Astrocyte (in vitro differentiated cells and primary cell): ENCODE measurements at regions not wholly inside any gene's neighbourhood (a gene's known extent, or its start where the extent isn't known, plus 50 kb on each side); places are given as distances from the start of the nearest gene placed in this dataset.

Experiments used
- EZH2 ChIP-seq: IDR thresholded peaks from 2 replicates; pipeline ENCODE4 v1.6.1; 2012; ENCODE audit warnings: mild to moderate bottlenecking, low read length, inconsistent platforms; ENCODE audit not compliant: insufficient read depth
- TF ChIP-seq, protein P1 (sequence below): IDR thresholded peaks from 2 replicates; pipeline ENCODE4 v1.5.1; 2011; ENCODE audit warnings: low read depth, mild to moderate bottlenecking, inconsistent platforms, low read length, moderate library complexity; ENCODE audit not compliant: insufficient read depth

GRCh38 chr5:165538065-165538464 is 2032.6 kb downstream of the MAT2B start:
- TF ChIP-seq, protein P1, sequence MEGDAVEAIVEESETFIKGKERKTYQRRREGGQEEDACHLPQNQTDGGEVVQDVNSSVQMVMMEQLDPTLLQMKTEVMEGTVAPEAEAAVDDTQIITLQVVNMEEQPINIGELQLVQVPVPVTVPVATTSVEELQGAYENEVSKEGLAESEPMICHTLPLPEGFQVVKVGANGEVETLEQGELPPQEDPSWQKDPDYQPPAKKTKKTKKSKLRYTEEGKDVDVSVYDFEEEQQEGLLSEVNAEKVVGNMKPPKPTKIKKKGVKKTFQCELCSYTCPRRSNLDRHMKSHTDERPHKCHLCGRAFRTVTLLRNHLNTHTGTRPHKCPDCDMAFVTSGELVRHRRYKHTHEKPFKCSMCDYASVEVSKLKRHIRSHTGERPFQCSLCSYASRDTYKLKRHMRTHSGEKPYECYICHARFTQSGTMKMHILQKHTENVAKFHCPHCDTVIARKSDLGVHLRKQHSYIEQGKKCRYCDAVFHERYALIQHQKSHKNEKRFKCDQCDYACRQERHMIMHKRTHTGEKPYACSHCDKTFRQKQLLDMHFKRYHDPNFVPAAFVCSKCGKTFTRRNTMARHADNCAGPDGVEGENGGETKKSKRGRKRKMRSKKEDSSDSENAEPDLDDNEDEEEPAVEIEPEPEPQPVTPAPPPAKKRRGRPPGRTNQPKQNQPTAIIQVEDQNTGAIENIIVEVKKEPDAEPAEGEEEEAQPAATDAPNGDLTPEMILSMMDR = no peak
- no peak for TF ChIP-seq EZH2
